Skeletal muscle tissue (tissue), 3 donors: ENCODE measurements at regions not wholly inside any gene's neighbourhood (a gene's known extent, or its start where the extent isn't known, plus 50 kb on each side); places are given as distances from the start of the nearest gene placed in this dataset.

ENCODE experiments used
- H3K27ac ChIP-seq: one replicate; pipeline ENCODE4 v1.7.0; 2013; ENCODE audit warnings: mild to moderate bottlenecking, low read depth, low read length, inconsistent platforms
- H3K27me3 ChIP-seq, 3 donors: one replicate each; pipeline ENCODE4 v1.7.0; 2013; ENCODE audit warnings: low read length in 3 of 3; ENCODE audit not compliant: control insufficient read depth in 3 of 3, insufficient read depth in 3 of 3
- H3K36me3 ChIP-seq, 3 donors: one replicate each; pipeline ENCODE4 v1.7.0; 2013; ENCODE audit warnings: low read length in 3 of 3; ENCODE audit not compliant: control insufficient read depth in 3 of 3, insufficient read depth in 3 of 3
- H3K4me1 ChIP-seq, 3 donors: one replicate each; pipeline ENCODE4 v1.7.0; 2013; ENCODE audit warnings: low read length in 3 of 3, mild to moderate bottlenecking in 3 of 3; ENCODE audit not compliant: control insufficient read depth in 3 of 3, insufficient read depth in 3 of 3
- H3K4me3 ChIP-seq, 3 donors: one replicate each; pipeline ENCODE4 v1.7.0; 2013; ENCODE audit warnings: low read length in 3 of 3
- H3K9ac ChIP-seq, 3 donors: one replicate each; pipeline ENCODE4 v1.7.0; 2013; ENCODE audit warnings: low read length in 3 of 3, mild to moderate bottlenecking in 3 of 3, moderate library complexity in 2 of 3, low read depth in 1 of 3
- H3K9me3 ChIP-seq, 3 donors: one replicate each; pipeline ENCODE4 v1.7.0; 2013; ENCODE audit warnings: low read length in 3 of 3; ENCODE audit not compliant: control insufficient read depth in 3 of 3
- donor health status: Osteomylitis.

- no peaks in the 10 kb centered on the region for H3K9me3 ChIP-seq
- H3K4me1 ChIP-seq: no peaks in the 10 kb centered on the region
- H3K36me3 ChIP-seq: no peaks in the 10 kb centered on the region
- H3K9ac ChIP-seq: no peak overlapping the region
- no peak overlapping the region for H3K4me3 ChIP-seq
- H3K27ac ChIP-seq: no peak overlapping the region
- H3K27me3 ChIP-seq: no peaks in the 10 kb centered on the region
Measured at GRCh38 chr18:39693359-39693758, 2127.8 kb upstream of the CELF4 start.

GRCh38 chr18:39692367-39693015, 2126.9 kb upstream of the CELF4 start:
- no peaks in the 10 kb centered on the region for H3K36me3 ChIP-seq

GRCh38 chr18:39685303-39685902, 2119.8 kb upstream of the CELF4 start:
- no peaks in the 10 kb centered on the region for H3K27me3 ChIP-seq
- H3K36me3 ChIP-seq: no peaks in the 10 kb centered on the region
- no peak overlapping the region for H3K4me3 ChIP-seq
- H3K9me3 ChIP-seq: no peaks in the 10 kb centered on the region
- H3K27ac ChIP-seq: no peak overlapping the region
- no peaks in the 10 kb centered on the region for H3K4me1 ChIP-seq
- H3K9ac ChIP-seq: no peak overlapping the region

More at GRCh38 chr18:39692367-39693015, 2126.9 kb upstream of the CELF4 start:
- Histone ChIP-seq H3K9ac (no peak overlapping the region), H3K27ac (no peak overlapping the region), H3K4me3 (no peak overlapping the region), H3K27me3 (no peaks in the 10 kb centered on the region), H3K9me3 (no peaks in the 10 kb centered on the region), H3K4me1 (no peaks in the 10 kb centered on the region)

GRCh38 chr18:39681061-39681460, 2115.5 kb upstream of the CELF4 start:
- no peaks in the 10 kb centered on the region for H3K9me3 ChIP-seq
- no peaks in the 10 kb centered on the region for H3K27me3 ChIP-seq
- no peaks in the 10 kb centered on the region for H3K36me3 ChIP-seq
- H3K4me3 ChIP-seq: no peak overlapping the region
- no peak overlapping the region for H3K27ac ChIP-seq
- no peaks in the 10 kb centered on the region for H3K4me1 ChIP-seq
- H3K9ac ChIP-seq: no peak overlapping the region

GRCh38 chr18:39675906-39676305, 2110.3 kb upstream of the CELF4 start:
- H3K27me3 ChIP-seq: no peaks in the 10 kb centered on the region
- H3K36me3 ChIP-seq: no peaks in the 10 kb centered on the region

GRCh38 chr18:39675368-39675767, 2109.8 kb upstream of the CELF4 start:
- Histone ChIP-seq H3K27me3 (no peaks in the 10 kb centered on the region), H3K9me3 (no peaks in the 10 kb centered on the region), H3K4me1 (no peaks in the 10 kb centered on the region), H3K9ac (no peak overlapping the region), H3K36me3 (no peaks in the 10 kb centered on the region), H3K27ac (no peak overlapping the region), H3K4me3 (no peak overlapping the region)

More at GRCh38 chr18:39675906-39676305, 2110.3 kb upstream of the CELF4 start:
- no peaks in the 10 kb centered on the region for H3K9me3 ChIP-seq
- H3K27ac ChIP-seq: no peak overlapping the region
- H3K9ac ChIP-seq: no peak overlapping the region
- H3K4me1 ChIP-seq: no peaks in the 10 kb centered on the region
- no peak overlapping the region for H3K4me3 ChIP-seq

GRCh38 chr18:39672171-39672570, 2106.6 kb upstream of the CELF4 start:
- Histone ChIP-seq H3K36me3 (no peaks in the 10 kb centered on the region), H3K9me3 (no peaks in the 10 kb centered on the region), H3K4me1 (no peaks in the 10 kb centered on the region), H3K4me3 (no peak overlapping the region), H3K27me3 (no peaks in the 10 kb centered on the region), H3K9ac (no peak overlapping the region), H3K27ac (no peak overlapping the region)

GRCh38 chr18:39667905-39668304, 2102.3 kb upstream of the CELF4 start:
- Histone ChIP-seq H3K27ac (no peak overlapping the region), H3K9me3 (no peaks in the 10 kb centered on the region), H3K4me1 (no peaks in the 10 kb centered on the region)

GRCh38 chr18:39666541-39666940, 2100.9 kb upstream of the CELF4 start:
- H3K4me1 ChIP-seq: no peaks in the 10 kb centered on the region
- no peaks in the 10 kb centered on the region for H3K9me3 ChIP-seq
- no peak overlapping the region for H3K4me3 ChIP-seq
- no peak overlapping the region for H3K9ac ChIP-seq
- H3K36me3 ChIP-seq: no peaks in the 10 kb centered on the region
- H3K27me3 ChIP-seq: no peaks in the 10 kb centered on the region
- no peak overlapping the region for H3K27ac ChIP-seq

More at GRCh38 chr18:39667905-39668304, 2102.3 kb upstream of the CELF4 start:
- Histone ChIP-seq H3K4me3 (no peak overlapping the region), H3K27me3 (no peaks in the 10 kb centered on the region), H3K9ac (no peak overlapping the region), H3K36me3 (no peaks in the 10 kb centered on the region)

GRCh38 chr18:39661856-39662366, 2096.3 kb upstream of the CELF4 start:
- Histone ChIP-seq H3K4me1 (no peaks in the 10 kb centered on the region), H3K27me3 (no peaks in the 10 kb centered on the region), H3K27ac (no peak overlapping the region), H3K36me3 (no peaks in the 10 kb centered on the region), H3K4me3 (no peak overlapping the region), H3K9me3 (no peaks in the 10 kb centered on the region), H3K9ac (no peak overlapping the region)
